Keratinocyte (primary cell): ENCODE measurements at regions not wholly inside any gene's neighbourhood (a gene's known extent, or its start where the extent isn't known, plus 50 kb on each side); places are given as distances from the start of the nearest gene placed in this dataset.

Experiments
- DNase-seq: peaks from one replicate; pipeline ENCODE4 v3.0.0-alpha.2; 2011; ENCODE audit warnings: low read depth, missing footprints, low spot score
- FAIRE-seq: peaks from 2 replicates; lab custom pipeline; 2011; peaks lifted over from hg19 to GRCh38; lab: Jason Lieb, UNC
- H2AFZ ChIP-seq: 2 replicates; pipeline ENCODE4 v1.6.0; 2012; ENCODE audit warnings: low read length, control low read depth, inconsistent platforms; ENCODE audit not compliant: control insufficient read depth
- H3K27ac ChIP-seq: 2 replicates; pipeline ENCODE4 v1.5.1; 2011; ENCODE audit warnings: low read length; ENCODE audit not compliant: control insufficient read depth, insufficient read depth
- H3K27me3 ChIP-seq: 3 replicates; pipeline ENCODE4 v1.6.0; 2011; ENCODE audit warnings: low read length; ENCODE audit not compliant: control insufficient read depth, insufficient read depth; ENCODE audit errors: extremely low read depth
- H3K36me3 ChIP-seq, 2 experiments: 2 replicates in 1 of 2; 3 replicates in 1 of 2; pipeline ENCODE4 v1.5.1; 2011; ENCODE audit warnings: low read length in 2 of 2, mild to moderate bottlenecking in 1 of 2; ENCODE audit not compliant: control insufficient read depth in 2 of 2, insufficient read depth in 2 of 2; ENCODE audit errors: extremely low read depth in 1 of 2
- H3K4me1 ChIP-seq: 3 replicates; pipeline ENCODE4 v1.5.1; 2011; ENCODE audit warnings: low read length; ENCODE audit not compliant: control insufficient read depth, insufficient read depth; ENCODE audit errors: extremely low read depth
- H3K4me2 ChIP-seq: 3 replicates; pipeline ENCODE4 v1.6.0; 2011; ENCODE audit warnings: low read depth, low read length; ENCODE audit not compliant: control insufficient read depth, insufficient read depth; ENCODE audit errors: extremely low read depth
- H3K4me3 ChIP-seq, 3 experiments: fragments of 200-600 bp in 1 of 3; sonication (generic) in 1 of 3; 2 replicates in 2 of 3; 3 replicates in 1 of 3; pipeline ENCODE4 v1.5.1; 2011 to 2016; ENCODE audit warnings: low read length in 3 of 3, mild to moderate bottlenecking in 3 of 3, control low read depth in 2 of 3, inconsistent platforms in 1 of 3, low read depth in 1 of 3, mixed read lengths in 1 of 3, mixed run types in 1 of 3, moderate library complexity in 1 of 3; ENCODE audit not compliant: control insufficient read depth in 2 of 3, insufficient read depth in 2 of 3; ENCODE audit errors: extremely low read depth in 1 of 3
- H3K79me2 ChIP-seq: 2 replicates; pipeline ENCODE4 v1.6.0; 2012; ENCODE audit warnings: low read length; ENCODE audit not compliant: control insufficient read depth, insufficient read depth
- H3K9ac ChIP-seq: 3 replicates; pipeline ENCODE4 v1.6.0; 2011; ENCODE audit warnings: low read length; ENCODE audit not compliant: control insufficient read depth, insufficient read depth; ENCODE audit errors: extremely low read depth
- H3K9me1 ChIP-seq: 3 replicates; pipeline ENCODE4 v1.6.0; 2011; ENCODE audit warnings: low read length; ENCODE audit not compliant: control insufficient read depth, insufficient read depth; ENCODE audit errors: extremely low read depth
- H3K9me3 ChIP-seq: 2 replicates; pipeline ENCODE4 v1.5.1; 2012; ENCODE audit warnings: low read depth, low read length; ENCODE audit not compliant: control insufficient read depth
- H4K20me1 ChIP-seq: 3 replicates; pipeline ENCODE4 v1.6.0; 2011; ENCODE audit warnings: low read length; ENCODE audit not compliant: control insufficient read depth, insufficient read depth; ENCODE audit errors: extremely low read depth
- EZH2 ChIP-seq: IDR thresholded peaks from one replicate; pipeline ENCODE4 v1.6.1; 2012; ENCODE audit warnings: inconsistent platforms, mild to moderate bottlenecking, low read length, moderate library complexity
- dilution Hi-C: fragments of 300-500 bp; cut with MboI; formaldehyde crosslinking; loops from one replicate; pipeline ENCODE4 v1.7.0; 2020; ENCODE audit warnings: low sequenced_read_pairs; ENCODE audit not compliant: extremely low pct_ligation_motif_present
- TF ChIP-seq, protein P1 (sequence below), 3 experiments: IDR thresholded peaks in 1 of 3; conservative IDR thresholded peaks in 1 of 3; optimal IDR thresholded peaks in 1 of 3; 2 replicates in 2 of 3; 3 replicates in 1 of 3; pipeline versions ENCODE3 to v1.5.1; 2011; ENCODE audit warnings: low read length in 3 of 3, mild to moderate bottlenecking in 3 of 3, moderate library complexity in 2 of 3, control low read depth in 1 of 3, inconsistent platforms in 1 of 3; ENCODE audit not compliant: insufficient read depth in 2 of 3; ENCODE audit errors: extremely low read depth in 1 of 3

- H3K9me3 ChIP-seq = no peaks in the 10 kb centered on the region
- no peaks in the 10 kb centered on the region for H4K20me1 ChIP-seq
- H3K79me2 ChIP-seq = no peaks in the 10 kb centered on the region
- no peak for FAIRE-seq
- H2AFZ ChIP-seq = no peak overlapping the region
- no peaks in the 10 kb centered on the region for H3K4me1 ChIP-seq
- DNase-seq = no peak
- H3K27me3 ChIP-seq = no peaks in the 10 kb centered on the region
- H3K27ac ChIP-seq = no peak overlapping the region
- dilution Hi-C loops = no loop called here
- no peaks in the 10 kb centered on the region for H3K36me3 ChIP-seq
- no peak for TF ChIP-seq EZH2
- TF ChIP-seq, protein P1, sequence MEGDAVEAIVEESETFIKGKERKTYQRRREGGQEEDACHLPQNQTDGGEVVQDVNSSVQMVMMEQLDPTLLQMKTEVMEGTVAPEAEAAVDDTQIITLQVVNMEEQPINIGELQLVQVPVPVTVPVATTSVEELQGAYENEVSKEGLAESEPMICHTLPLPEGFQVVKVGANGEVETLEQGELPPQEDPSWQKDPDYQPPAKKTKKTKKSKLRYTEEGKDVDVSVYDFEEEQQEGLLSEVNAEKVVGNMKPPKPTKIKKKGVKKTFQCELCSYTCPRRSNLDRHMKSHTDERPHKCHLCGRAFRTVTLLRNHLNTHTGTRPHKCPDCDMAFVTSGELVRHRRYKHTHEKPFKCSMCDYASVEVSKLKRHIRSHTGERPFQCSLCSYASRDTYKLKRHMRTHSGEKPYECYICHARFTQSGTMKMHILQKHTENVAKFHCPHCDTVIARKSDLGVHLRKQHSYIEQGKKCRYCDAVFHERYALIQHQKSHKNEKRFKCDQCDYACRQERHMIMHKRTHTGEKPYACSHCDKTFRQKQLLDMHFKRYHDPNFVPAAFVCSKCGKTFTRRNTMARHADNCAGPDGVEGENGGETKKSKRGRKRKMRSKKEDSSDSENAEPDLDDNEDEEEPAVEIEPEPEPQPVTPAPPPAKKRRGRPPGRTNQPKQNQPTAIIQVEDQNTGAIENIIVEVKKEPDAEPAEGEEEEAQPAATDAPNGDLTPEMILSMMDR (optimal IDR thresholded peaks at IDR 0.05 in 1 of 3, IDR thresholded peaks at IDR 0.05 in 1 of 3, conservative IDR thresholded peaks at IDR 0.05 in 1 of 3; ENCODE audit: extremely low read depth in 1 of 3, insufficient read depth in 2 of 3, low read length in 3 of 3) = no peak
- H3K9ac ChIP-seq = no peak overlapping the region
- H3K4me2 ChIP-seq = no peak overlapping the region
- H3K4me3 ChIP-seq = no peak overlapping the region
- H3K9me1 ChIP-seq = no peaks in the 10 kb centered on the region
Observed at GRCh38 chr5:91503321-91503720, 120.2 kb upstream of the ARRDC3 start.

DNA sequence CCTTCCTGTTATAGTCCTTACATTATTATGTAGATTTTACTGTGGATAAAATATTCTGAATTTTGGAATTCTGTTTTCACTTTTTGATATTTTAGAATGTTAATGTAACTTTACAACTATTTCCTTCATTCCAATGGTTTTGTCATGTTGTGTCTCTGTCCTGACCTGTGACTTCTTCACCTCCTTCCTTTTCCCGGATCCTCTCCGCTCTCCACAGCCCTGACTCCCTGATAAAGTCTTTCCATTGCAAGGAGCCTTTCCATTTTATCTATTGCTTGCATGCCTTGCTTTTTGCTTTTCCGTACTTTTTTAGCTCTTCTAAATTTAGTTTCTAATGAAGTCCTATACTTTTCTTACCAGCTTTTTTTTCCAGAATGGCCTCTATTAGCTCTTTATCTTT lies 117.6 kb upstream of the ARRDC3 start:
- H3K79me2 ChIP-seq = no peaks in the 10 kb centered on the region
- H3K9me1 ChIP-seq = no peaks in the 10 kb centered on the region
- no peak overlapping the region for H3K4me3 ChIP-seq
- no peaks in the 10 kb centered on the region for H3K36me3 ChIP-seq
- TF ChIP-seq EZH2 = no peak
- TF ChIP-seq, protein P1 (optimal IDR thresholded peaks at IDR 0.05 in 1 of 3, IDR thresholded peaks at IDR 0.05 in 1 of 3, conservative IDR thresholded peaks at IDR 0.05 in 1 of 3; ENCODE audit: extremely low read depth in 1 of 3, insufficient read depth in 2 of 3, low read length in 3 of 3) = no peak
- FAIRE-seq (no peak), DNase-seq (no peak)
- H3K27ac ChIP-seq = no peak overlapping the region
- H4K20me1 ChIP-seq = no peaks in the 10 kb centered on the region
- H3K9ac ChIP-seq = no peak overlapping the region
- H3K4me2 ChIP-seq = no peak overlapping the region
- no peaks in the 10 kb centered on the region for H3K27me3 ChIP-seq
- no peaks in the 10 kb centered on the region for H3K9me3 ChIP-seq
- dilution Hi-C loops = no loop called here
- H2AFZ ChIP-seq = no peak overlapping the region
- no peaks in the 10 kb centered on the region for H3K4me1 ChIP-seq
